ENCODE measurements at regions not wholly inside any gene's neighbourhood (a gene's known extent, or its start where the extent isn't known, plus 50 kb on each side); places are given as distances from the start of the nearest gene placed in this dataset.

- no peak for DNase-seq (ENCODE audit: low read depth in 2 of 2)
Observed at GRCh38 chr5:58403822-58404433, 56.0 kb downstream of the PLK2 start.

GRCh38 chr5:58401701-58402100 is 58.2 kb downstream of the PLK2 start:
- no peak for DNase-seq (ENCODE audit: low read depth in 2 of 2)

GRCh38 chr5:58400737-58401136 is 59.1 kb downstream of the PLK2 start:
- no peak for DNase-seq (ENCODE audit: low read depth in 2 of 2)

DNA sequence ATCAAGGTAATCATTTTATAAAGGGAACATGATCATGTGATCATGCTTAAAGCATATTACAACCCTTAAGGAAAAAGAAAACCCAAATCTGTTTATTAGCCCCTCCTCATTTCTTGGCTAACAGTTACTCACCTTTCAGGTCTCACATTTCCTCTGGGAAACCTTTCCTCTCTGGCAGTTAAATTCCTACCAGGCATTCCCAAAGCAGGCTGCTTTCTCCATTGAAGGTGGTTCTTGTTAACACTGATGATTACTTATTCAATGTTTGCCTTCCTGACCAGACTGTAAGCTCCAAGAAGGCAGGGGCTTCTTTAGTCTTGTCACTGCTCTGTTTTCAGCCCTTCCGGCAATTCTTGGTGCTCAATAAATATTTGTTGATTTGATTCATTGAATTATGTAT is 59.9 kb downstream of the PLK2 start:
- no peak for DNase-seq (ENCODE audit: low read depth in 2 of 2)

- no peak for DNase-seq (ENCODE audit: low read depth in 2 of 2)
Observed at GRCh38 chr5:58394339-58394738, 65.5 kb downstream of the PLK2 start.

- DNase-seq (ENCODE audit: low read depth in 2 of 2) = no peak
Observed at GRCh38 chr5:58393716-58394115, 66.2 kb downstream of the PLK2 start.

DNA sequence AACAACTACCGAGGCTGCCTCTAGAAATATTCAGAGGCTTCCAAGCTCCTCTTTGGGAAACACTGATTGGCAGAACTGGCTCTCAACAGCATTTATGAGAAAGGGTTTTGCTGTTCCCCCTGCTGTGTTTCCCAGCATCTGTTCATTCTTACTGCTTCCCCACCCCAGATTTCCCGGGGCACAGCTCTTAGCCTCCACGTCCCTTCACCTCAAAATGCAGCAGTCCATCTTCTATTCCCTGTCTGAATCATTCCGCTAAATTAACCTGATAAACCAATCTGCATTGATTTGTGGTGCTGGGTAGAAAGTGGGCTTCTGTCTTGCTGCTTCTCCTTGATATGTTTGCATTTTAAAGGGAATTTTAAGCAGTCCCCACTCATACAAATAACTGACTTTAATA is 67.4 kb downstream of the PLK2 start:
- no peak for DNase-seq (ENCODE audit: low read depth in 2 of 2)

DNA sequence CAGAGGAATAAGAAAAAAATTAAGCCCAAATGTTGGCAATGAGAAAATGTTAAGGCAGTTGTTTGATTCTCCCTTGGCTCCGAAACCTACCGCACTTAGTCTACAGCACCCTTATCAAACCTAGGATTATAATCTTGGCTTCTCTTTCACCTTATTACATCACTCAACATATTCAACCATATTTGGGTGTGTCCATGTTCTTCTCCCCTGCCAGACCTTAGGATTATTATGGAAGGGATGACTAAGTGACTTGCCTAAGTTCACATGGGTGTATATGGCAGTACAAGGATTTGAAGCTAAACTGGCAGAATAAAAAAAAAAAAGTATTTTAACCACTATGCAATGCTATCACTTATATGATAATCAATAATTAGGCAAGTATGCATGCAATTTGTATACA is 76.4 kb downstream of the PLK2 start:
- no peak for DNase-seq (ENCODE audit: low read depth in 2 of 2)

GRCh38 chr5:58382131-58382534 is 77.8 kb downstream of the PLK2 start:
- no peak for DNase-seq (ENCODE audit: low read depth in 2 of 2)

DNA sequence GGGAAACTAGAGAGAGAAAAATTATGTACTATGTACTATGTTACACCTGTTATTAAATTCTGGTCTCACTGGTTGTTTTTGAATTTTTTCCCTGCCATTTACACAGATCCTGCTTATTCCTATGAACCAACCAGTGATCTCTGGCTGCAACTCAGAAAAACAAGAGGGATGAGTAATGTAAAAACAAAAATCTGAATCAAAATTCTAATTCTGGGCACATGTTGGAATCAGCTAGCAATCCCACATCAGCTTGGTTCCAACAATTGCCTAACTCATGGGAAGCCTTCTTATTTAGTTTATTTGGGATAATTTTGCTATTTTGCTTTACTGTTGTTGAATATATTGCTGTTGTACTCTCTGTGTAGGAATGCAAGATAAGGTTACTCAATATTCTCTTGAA is 78.3 kb downstream of the PLK2 start:
- no peak for DNase-seq (ENCODE audit: low read depth in 2 of 2)

DNA sequence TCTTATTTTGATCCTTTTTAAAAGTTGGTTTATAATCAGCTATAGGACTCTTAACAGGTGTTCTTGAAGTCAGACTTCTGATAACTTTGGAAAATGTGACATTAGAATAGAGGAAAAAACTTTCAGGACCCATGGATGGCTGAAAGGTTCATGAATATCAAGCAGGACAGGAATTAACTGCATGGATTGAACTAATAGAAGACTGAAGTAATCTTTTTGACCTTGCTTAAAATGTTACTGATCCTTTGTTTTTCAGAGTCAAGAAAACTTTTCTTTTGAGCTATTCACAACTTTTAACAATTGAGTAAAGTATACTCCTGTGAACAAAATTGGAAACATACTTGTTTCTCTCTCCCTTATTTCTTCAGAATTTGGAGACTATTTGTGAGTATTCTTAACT is 79.2 kb downstream of the PLK2 start:
- DNase-seq (ENCODE audit: low read depth in 2 of 2) = no peak

DNA sequence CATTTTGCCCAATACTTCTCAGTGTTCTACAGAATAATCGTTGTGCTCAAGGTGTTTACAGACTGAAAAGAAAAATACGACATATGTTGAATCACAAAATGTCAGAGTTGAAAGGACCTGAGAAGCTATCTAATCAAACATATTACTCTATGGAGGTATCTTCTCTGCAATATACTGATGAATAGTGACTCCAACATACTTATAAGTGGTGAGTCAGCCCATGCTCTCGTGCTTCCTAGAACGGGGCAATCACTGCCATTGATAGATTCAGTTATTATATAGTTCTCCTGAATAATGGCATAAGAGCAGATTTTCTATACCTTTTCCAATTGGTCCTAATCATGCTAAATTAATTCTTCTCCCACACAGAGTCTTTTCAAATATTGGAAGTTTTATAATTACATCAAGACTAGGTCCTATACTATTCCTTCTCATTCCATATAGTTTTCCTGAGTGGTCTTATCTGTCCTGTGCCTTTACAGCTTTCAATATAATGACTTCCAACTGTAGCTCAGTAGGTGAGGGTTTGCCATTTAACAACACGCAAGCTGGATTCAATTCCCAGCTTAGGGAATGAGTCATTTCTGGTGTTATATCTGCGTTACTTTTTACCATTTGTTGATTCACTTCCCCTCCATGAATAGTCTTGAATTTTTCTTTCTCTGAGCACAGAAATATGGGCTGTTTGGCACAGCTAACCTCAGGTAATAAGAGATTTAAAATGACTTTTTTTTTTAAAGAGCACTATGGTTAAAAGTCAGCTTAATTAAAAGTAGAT is 81.1 kb downstream of the PLK2 start:
- DNase-seq (ENCODE audit: low read depth in 2 of 2) = no peak

- DNase-seq (ENCODE audit: low read depth in 2 of 2) = no peak
Observed at GRCh38 chr5:58370606-58371005, 89.3 kb downstream of the PLK2 start.

DNA sequence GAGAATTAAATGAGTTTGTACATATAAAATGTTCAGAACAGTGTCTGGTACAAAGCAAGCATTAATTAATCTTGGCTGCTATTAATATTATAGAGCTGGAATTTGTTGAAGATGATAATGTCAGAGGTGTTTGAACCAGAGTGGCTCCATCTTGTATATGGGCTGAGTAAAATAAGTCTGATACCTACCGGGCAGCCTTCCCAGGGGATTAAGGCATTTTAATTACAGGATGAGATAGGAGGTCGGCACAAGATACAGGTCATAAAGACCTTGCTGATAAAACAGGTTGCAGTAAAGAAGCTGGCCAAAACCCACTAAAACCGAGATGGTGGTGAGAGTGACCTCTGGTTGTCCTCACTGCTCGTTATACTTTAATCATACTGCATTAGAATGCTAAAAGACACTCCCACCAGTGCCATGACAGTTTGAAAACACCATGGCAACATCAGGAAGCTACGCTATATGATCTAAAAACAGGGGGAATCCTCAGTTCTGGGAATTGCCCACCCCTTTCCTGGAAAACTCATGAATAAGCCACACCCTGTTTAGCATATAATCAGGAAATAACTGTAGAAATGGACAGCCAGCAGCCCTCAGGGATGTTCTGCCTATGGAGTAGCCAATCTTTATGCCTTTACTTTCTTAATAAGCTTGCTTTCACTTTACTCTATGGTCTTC is 90.2 kb downstream of the PLK2 start:
- no peak for DNase-seq (ENCODE audit: low read depth in 2 of 2)

GRCh38 chr5:58366461-58366860 is 93.4 kb downstream of the PLK2 start:
- DNase-seq (ENCODE audit: low read depth in 2 of 2) = no peak

GRCh38 chr5:58365791-58366190 is 94.1 kb downstream of the PLK2 start:
- DNase-seq (ENCODE audit: low read depth in 2 of 2) = no peak

DNA sequence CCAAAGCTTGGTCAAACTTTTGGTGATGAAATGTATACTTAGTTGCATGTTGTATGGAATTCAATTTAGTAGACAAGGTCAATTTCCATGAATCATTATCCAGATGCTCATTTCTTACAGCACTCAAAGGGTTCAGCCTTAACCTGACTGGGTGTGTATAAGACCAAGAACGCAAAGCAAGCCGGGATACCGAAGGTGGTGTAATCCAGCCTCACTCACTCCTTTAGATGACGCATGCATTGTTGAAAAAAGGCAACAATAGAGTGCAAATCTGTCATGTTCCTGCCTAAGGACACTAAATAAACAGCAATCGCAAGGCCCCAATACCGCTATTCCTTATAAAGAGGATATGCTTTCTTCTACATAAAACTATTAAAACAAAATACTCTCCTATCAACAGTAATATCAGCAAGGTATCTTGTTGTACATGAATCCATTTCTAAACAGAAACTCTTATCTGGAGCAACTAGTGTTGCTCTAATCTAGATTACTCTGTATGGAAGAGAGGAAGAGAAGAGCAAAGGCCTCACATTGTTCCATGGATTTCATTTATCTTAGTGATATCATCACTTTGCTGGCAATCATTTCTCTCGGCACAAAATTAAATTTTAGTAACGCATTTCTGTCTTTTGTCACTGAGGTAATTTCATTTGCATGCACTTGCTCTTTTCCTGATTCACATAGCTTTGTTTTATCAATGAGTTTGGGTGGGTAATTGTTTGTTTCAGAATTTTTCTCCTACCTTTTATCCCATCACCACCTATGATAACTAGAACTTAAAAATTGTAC is 96.2 kb downstream of the PLK2 start:
- DNase-seq (ENCODE audit: low read depth in 2 of 2) = no peak

DNA sequence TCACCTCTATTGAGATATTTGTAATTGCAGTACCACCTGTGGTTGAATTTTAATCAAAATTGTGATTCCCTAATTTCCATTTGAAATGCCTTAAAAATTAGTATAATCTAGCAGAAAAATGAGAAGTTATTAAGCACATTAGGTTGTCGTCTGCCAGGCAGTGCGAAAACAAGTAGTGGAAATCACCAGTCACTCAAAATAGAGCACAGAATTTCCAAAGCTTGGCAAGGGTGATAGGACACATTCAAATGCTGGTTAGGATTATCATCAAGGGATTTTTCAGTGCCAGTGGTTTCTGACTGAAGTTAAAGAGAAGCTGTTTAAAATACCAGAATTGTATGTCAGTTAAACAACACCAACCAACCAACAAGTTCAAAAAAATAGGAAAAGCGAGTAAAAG is 97.8 kb downstream of the PLK2 start:
- DNase-seq (ENCODE audit: low read depth in 2 of 2) = no peak

DNA sequence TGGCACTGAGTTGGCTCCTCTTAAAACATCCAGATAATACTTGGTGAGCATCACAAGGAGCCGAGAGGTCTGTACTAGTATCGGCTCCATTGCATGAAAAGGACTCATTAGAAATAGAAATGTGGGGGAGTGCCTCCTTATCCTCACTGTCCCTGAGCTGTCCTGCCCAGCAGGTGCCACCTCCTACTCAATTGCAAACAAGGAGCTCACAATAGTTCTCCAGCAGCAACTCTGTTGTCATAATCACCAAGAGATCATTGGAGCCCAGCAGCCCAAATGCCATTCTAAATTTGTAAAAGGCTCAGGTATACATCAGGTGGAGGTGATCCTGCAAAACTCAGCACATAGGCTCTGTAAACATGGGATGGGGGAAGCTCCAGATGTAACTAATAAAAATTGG is 99.1 kb downstream of the PLK2 start:
- no peak for DNase-seq (ENCODE audit: low read depth in 2 of 2)

GRCh38 chr5:58359981-58360380 is 99.9 kb downstream of the PLK2 start:
- DNase-seq (ENCODE audit: low read depth in 2 of 2) = no peak

- DNase-seq (ENCODE audit: low read depth in 2 of 2) = no peak
Observed at GRCh38 chr5:58358501-58359178, 101.2 kb downstream of the PLK2 start.
